NCI-H345 (cell line): ENCODE measurements at regions not wholly inside any gene's neighbourhood (a gene's known extent, or its start where the extent isn't known, plus 50 kb on each side); places are given as distances from the start of the nearest gene placed in this dataset.

Experiments
- DNase-seq: peaks from one replicate; lab custom pipeline; 2025; lab: John Stamatoyannopoulos, UW

- DNase-seq: no peak
Observed at GRCh38 chr4:19776929-19777328, 474.8 kb upstream of the SLIT2 start.

DNA sequence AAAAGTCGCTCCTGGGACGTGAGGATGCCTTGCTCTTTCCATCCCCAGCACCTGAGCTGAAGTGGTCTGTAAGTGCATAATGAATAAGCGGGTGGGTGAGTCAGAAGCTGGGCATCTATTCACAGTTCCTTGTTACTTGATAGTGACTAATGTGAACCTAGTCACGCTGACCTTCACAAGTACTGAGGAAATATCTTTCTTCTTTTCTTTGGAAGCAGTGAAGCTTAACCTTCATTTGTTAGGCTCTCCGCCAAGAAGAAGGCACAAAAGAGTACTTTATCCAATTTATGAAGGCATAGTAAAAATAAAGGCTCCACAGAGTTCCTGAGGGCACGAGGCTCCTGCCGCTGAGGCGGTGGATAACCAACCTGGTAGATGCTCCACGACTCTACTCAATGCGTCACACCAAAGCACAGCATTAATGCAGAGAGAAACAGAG, 475.7 kb upstream of the SLIT2 start:
- DNase-seq: peak; percentile 67

- DNase-seq: no peak
Observed at GRCh38 chr4:19774690-19775256, 476.9 kb upstream of the SLIT2 start.

DNA sequence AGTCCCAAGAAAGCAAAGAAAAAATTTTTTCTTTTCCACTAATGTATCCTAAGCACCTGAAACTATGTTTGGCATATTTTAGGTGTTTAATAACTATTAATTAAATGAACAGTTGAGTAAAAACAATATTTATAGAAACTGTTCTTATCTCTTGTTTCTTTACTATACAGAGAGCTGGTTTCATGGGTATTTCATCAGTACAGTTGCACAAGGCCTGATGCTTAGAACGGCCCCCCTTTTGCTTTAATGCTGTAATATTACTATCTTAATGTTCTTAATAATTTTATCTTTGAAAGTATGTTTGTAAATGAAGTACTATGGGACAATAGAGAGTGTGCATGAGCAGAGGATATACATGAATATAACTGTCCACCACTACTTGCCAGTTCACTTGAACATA, 479.1 kb upstream of the SLIT2 start:
- DNase-seq: no peak

- DNase-seq: no peak
Observed at GRCh38 chr4:19756661-19757060, 495.0 kb upstream of the SLIT2 start.

DNA sequence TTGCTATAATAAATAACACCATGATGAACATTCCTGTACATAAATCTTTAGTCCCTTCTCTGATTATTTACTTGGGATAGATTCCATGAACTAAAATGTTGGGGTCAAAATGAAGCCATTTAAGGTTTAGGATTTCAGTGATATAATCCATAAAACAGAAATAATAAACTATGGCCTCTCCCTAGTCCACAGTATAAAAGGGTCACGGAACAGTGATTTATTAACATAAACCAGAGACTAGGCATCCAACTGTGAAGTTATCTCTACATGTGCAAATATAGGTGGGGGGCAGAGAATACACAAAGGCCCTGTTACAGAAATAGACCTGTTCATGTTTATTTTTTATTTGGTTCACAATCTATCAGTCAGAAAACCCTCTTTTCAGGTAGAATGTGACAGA, 499.1 kb upstream of the SLIT2 start:
- DNase-seq: no peak

- DNase-seq: no peak
Observed at GRCh38 chr4:19748519-19749479, 502.9 kb upstream of the SLIT2 start.

GRCh38 chr4:19746377-19746776, 505.3 kb upstream of the SLIT2 start:
- no peak for DNase-seq

DNA sequence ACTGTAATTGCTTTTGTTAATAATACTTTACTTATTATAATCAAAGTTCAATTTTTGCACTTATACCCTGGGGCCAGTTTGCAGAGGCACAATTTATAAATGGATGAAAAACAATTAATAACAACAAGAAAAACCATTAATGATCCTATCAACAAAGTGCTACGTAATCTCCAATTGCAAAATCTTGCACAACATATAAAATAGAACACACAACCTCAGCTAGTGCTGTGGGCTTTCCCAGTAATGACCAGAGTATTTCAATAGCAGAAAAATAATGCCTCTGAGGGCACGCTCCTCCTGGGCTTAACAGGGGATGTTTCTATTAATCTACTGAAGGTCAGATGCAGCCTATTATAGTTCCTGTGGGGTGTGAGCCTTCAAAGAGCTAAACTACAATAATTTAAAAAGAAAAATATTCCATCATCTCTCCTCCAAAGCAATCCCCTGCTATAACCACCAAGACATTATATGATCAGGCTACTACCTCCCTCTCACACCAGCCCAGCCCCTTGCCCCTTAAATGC, 508.5 kb upstream of the SLIT2 start:
- no peak for DNase-seq

- DNase-seq: peak; percentile 32
Observed at GRCh38 chr4:19739101-19739651, 512.5 kb upstream of the SLIT2 start.

GRCh38 chr4:19736968-19737756, 514.5 kb upstream of the SLIT2 start:
- DNase-seq: no peak

GRCh38 chr4:19735012-19735411, 516.7 kb upstream of the SLIT2 start:
- DNase-seq: no peak

DNA sequence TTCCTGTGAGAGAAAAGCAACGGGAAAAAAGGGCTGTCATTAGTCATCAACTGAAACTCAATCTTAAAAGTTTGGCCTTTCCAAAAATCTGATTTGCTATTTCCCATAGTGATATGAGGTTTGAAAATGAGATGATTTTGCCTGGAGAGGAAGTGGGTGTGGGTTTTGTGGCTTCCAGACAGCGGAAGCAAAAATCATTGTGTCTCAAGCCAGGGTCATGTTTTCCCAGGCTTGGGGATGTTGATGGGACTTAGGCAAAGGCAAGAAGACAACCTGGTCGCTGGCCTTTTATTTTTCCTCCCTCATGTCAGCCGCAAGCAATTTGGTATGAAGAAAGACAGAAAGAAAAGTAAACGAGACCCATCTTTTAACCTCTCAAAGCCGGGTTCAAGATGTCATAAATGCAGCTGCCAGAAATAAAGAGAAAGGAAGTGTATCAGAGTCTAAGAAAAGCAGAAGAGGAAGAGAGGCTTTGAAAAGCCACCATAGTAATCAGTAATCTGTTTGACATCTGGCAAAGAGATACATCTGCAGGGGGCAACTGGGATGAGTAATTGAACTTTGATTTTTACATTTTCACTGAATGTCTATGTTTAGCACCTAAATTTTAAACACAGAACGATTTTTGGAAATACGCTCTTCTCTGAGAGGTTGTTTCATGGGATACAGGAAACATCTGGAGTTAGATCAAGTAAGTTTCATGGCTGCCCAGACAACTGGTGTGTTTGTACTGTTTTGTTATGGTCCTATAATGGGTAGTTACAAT, 521.6 kb upstream of the SLIT2 start:
- no peak for DNase-seq

DNA sequence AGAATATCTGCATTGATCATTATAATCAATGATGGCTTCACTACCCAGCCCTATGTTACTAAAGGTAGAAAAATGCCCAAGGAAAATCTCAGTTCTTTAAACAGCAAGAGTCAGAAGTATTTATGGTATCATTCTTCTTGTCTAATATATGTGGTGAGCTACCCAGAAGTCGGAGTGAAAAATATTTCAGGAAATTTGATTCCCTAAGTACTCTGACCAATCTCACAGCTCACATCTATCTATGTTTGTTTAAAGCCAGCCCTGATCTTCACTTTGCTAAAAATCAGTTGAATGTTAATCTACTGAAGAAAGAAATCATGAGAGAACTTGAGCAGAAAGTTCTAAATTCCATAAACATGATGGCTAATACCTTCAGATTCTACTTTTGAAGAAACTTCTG, 522.9 kb upstream of the SLIT2 start:
- DNase-seq: no peak

DNA sequence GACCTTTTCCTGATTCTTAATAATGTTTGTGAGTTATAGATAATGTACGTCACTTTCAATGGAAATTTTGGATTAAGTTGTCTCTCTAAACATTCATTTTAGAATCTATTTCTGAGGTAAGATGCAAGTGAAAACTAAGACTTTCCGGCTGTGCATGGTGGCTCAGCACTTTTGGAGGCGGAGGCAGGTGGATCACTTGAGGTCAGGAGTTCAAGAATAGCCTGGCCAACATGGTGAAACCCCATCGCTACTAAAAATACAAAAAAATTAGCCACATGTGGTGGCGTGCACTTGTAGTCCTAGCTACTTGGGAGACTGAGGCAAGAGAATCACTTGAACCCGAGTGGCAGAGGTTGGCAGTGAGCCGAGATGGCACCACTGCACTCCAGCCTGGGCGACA, 524.6 kb upstream of the SLIT2 start:
- no peak for DNase-seq

GRCh38 chr4:19725130-19725529, 526.6 kb upstream of the SLIT2 start:
- no peak for DNase-seq

- DNase-seq: no peak
Observed at GRCh38 chr4:19722404-19722803, 529.3 kb upstream of the SLIT2 start.

- DNase-seq: no peak
Observed at GRCh38 chr4:19721587-19721986, 530.1 kb upstream of the SLIT2 start.

DNA sequence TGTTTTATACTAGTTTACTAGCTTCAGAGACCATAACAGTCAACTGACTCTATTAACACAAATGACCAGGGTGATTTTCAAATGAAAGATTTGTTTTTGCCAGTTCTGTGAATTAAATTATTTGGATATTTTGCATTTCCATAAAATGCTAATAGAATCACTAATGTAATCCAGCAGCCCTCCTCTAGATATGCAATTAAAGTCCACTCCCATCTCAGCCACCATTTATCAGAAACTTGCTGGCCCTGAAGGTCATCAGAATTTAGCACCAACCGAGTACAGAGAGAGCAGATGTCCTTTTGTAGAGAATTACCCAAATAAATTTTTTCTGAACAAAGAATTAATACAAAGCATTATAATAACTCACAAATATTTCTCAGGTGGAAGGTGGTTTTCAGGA, 531.1 kb upstream of the SLIT2 start:
- DNase-seq: no peak

GRCh38 chr4:19720190-19720589, 531.5 kb upstream of the SLIT2 start:
- DNase-seq: no peak

- no peak for DNase-seq
Observed at GRCh38 chr4:19711871-19712270, 539.8 kb upstream of the SLIT2 start.
